ENCODE measurements at regions not wholly inside any gene's neighbourhood (a gene's known extent, or its start where the extent isn't known, plus 50 kb on each side); places are given as distances from the start of the nearest gene placed in this dataset.

GRCh38 chr13:40494513-40494912, 171.9 kb downstream of the FOXO1 start:
- TF ChIP-seq CTCF (IDR thresholded peaks at IDR 0.05; ENCODE audit: insufficient read depth, low read depth, low read length) (no peak), EZH2 (IDR thresholded peaks at IDR 0.05; ENCODE audit: insufficient read depth, low read length) (no peak)

Data from astrocyte (in vitro differentiated cells and primary cell).